Small intestine (tissue), 7 donors: ENCODE measurements at regions not wholly inside any gene's neighbourhood (a gene's known extent, or its start where the extent isn't known, plus 50 kb on each side); places are given as distances from the start of the nearest gene placed in this dataset.
"Not testable (repeated sequence)": the region's sequence is repeated elsewhere in the genome, so short reads cannot be mapped to it uniquely, and the experiment has no call there.

Experiments
- DNase-seq, 2 donors: peaks; one replicate each; pipeline versions ENCODE4 v3.0.0 to v3.0.0-alpha.2; 2013
- FAIRE-seq: peaks from 2 replicates; lab custom pipeline; 2012; peaks lifted over from hg19 to GRCh38; lab: Jason Lieb, UNC
- H3K27ac ChIP-seq, 3 donors: one replicate each; pipeline ENCODE4 v1.5.1; 2013; ENCODE audit warnings: low read length in 2 of 3, mild to moderate bottlenecking in 2 of 3, control low read depth in 1 of 3, inconsistent platforms in 1 of 3, low read depth in 1 of 3, moderate library complexity in 1 of 3
- H3K27me3 ChIP-seq, 3 donors: one replicate each; pipeline ENCODE4 v1.6.1; 2013; ENCODE audit warnings: low read length in 3 of 3, inconsistent platforms in 1 of 3; ENCODE audit not compliant: control insufficient read depth in 3 of 3, insufficient read depth in 3 of 3
- H3K36me3 ChIP-seq, 3 donors: one replicate each; pipeline ENCODE4 v1.6.1; 2013; ENCODE audit warnings: low read length in 3 of 3, inconsistent platforms in 1 of 3, low read depth in 1 of 3, mild to moderate bottlenecking in 1 of 3, moderate library complexity in 1 of 3; ENCODE audit not compliant: control insufficient read depth in 3 of 3, insufficient read depth in 2 of 3
- H3K4me1 ChIP-seq, 3 donors: one replicate each; pipeline ENCODE4 v1.6.1; 2013; ENCODE audit warnings: low read length in 2 of 3, inconsistent platforms in 1 of 3, low read depth in 1 of 3, mild to moderate bottlenecking in 1 of 3, moderate library complexity in 1 of 3; ENCODE audit not compliant: control insufficient read depth in 3 of 3, insufficient read depth in 2 of 3
- H3K4me3 ChIP-seq, 3 donors: one replicate each; pipeline ENCODE4 v1.5.1; 2013; ENCODE audit warnings: low read length in 3 of 3, control low read depth in 1 of 3, inconsistent platforms in 1 of 3, low read depth in 1 of 3, mild to moderate bottlenecking in 1 of 3, moderate library complexity in 1 of 3
- H3K9me3 ChIP-seq, 2 donors: one replicate each; pipeline ENCODE4 v1.6.1; 2013; ENCODE audit warnings: low read depth in 1 of 2, low read length in 1 of 2; ENCODE audit not compliant: control insufficient read depth in 2 of 2, insufficient read depth in 1 of 2
- WGBS, 3 donors: extraction: QIAGEN DNeasy Blood & Tissue Kit; methylation state at CpG; one replicate each; pipeline ENCODE4 v1.1.7; 2013; 5-methylcytosine and 5-hydroxymethylcytosine counted together
- donor health status: healthy with polysubstance abuse.
- donor health status: control.
- donor health status: control.
- donor health status: Bipolar disorder and iron deficiency.
- donor health status: healthy.

DNA sequence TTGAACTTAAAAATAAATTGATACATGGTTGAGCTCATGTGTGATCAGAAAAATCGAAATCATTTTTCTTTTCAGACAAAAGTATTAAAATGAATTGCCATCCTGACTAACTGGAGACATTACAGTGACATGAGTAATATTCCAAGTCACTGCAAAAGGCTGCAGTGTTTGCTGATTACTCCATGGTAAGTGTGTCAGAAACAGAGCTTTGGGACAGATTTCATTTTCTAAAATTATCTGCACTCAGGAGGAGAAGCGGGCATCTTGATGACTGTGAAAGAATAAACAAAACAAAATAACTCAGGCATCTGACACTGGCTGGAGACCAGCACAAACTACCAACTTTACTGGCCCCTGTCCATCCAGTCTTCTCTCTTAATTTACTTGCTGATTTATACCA, 312.3 kb upstream of the PIK3C3 start:
- no peak for DNase-seq
- H3K4me3 ChIP-seq: no peak overlapping the region
- FAIRE-seq: no peak
- H3K4me1 ChIP-seq: no peaks in the 10 kb centered on the region
- no peak overlapping the region for H3K27ac ChIP-seq
- no peaks in the 10 kb centered on the region for H3K27me3 ChIP-seq
- WGBS, 3 donors: 40 to 63% (median 42%) methylated on average over 2 of the region's 2 CpGs
- no peaks in the 10 kb centered on the region for H3K36me3 ChIP-seq
- no peaks in the 10 kb centered on the region for H3K9me3 ChIP-seq

DNA sequence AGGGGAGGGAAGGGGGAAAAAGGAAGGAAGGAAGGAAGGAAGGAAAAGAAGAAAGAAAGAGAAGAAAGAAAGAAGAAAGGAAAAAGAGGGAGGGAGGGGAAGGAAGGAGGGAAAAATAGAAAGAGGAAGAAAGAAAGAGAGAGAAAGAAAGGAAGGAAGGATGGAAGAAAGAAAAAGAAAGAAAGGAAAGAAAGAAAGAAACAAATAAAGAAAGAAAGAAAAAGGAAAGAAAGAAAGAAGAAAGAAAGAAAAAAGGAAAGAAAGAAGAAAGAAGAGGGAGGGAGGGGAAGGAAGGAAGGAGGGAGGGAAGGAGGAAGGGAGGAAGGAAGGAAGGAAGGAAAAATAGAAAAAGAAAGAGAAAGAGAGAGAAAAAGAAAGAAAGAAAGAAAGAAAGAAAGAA, 315.8 kb upstream of the PIK3C3 start:
- no peaks in the 10 kb centered on the region for H3K9me3 ChIP-seq
- FAIRE-seq (no peak), DNase-seq (no peak)
- H3K4me1 ChIP-seq: no peaks in the 10 kb centered on the region
- H3K27ac ChIP-seq: no peak overlapping the region
- H3K27me3 ChIP-seq: no peaks in the 10 kb centered on the region
- no peak overlapping the region for H3K4me3 ChIP-seq
- H3K36me3 ChIP-seq: no peaks in the 10 kb centered on the region

DNA sequence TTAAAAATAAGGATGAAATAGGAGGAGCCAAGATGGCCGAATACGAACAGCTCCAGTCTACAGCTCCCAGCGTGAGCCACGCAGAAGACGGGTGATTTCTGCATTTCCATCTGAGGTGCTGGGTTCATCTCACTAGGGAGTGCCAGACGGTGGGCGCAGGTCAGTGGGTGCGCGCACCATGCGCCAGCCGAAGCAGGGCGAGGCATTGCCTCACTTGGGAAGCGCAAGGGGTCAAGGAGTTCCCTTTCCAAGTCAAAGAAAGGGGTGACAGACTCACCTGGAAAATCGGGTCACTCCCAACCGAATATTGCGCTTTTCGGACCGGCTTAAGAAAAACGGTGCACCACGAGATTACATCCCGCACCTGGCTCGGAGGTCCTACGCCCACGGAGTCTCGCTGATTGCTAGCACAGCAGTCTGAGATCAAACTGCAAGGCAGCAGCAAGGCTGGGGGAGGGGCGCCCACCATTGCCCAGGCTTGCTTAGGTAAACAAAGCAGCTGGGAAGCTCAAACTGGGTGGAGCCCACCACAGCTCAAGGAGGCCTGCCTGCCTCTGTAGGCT, 323.2 kb upstream of the PIK3C3 start:
- not testable (repeated sequence) for H3K4me3 ChIP-seq, H3K4me1 ChIP-seq, FAIRE-seq, H3K27me3 ChIP-seq, H3K36me3 ChIP-seq, H3K9me3 ChIP-seq, H3K27ac ChIP-seq, DNase-seq
- 81 to 89% (median 88%) methylated on average over 25 to 26 of the region's 26 CpGs for WGBS, 3 donors

DNA sequence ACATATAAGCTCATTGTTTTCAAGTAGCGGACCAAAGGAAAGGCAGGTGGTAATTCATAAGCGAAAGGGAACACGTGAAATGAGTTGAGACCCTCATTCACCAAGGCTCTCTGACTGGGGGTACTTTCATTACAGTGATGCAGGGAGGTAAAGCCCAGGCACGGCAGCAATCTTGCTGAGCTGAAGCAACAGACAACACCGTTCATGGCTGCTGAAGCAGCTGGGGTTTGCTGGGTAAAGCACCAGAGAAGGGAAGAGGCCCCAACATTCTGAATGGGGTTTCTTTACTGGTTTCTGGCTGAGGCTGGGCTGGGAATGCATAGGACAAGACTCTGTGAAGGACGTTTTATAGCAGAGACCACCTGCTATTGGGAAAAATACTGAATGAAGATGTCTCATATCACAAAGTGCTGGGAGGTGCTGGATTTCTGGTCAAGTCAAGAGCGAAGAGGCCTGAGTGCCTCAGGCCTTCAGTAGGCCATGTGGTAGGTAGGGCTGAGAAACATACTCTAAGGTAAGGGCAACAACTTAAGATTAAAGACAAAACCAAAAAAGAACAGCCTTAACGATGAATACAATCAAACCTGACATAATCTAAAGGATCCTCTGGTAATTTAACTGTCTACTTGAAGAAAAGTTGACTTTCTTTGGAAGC, 324.7 kb upstream of the PIK3C3 start:
- H3K27me3 ChIP-seq: no peaks in the 10 kb centered on the region
- FAIRE-seq: no peak

DNA sequence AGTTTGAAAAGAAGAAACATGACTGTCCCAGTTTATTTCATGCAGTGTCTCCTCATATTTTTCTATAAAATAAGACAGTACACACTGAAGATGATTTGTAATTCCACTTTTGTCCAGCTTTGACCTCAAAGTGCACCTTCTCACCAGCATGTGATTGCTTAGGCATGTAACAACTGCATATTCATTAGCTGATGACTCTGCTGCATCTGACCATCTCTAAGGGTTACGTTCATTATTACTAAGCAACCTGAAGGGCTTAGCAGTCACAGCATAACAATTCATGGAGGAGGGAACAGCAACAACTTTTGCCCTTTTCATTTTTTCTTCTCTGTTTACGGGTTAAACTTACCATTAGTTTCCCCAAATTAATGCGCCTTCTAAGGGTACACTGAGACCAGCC, 330.6 kb upstream of the PIK3C3 start:
- no peak for DNase-seq
- no peaks in the 10 kb centered on the region for H3K4me1 ChIP-seq
- 82 to 93% (median 84%) methylated on average over 3 of the region's 3 CpGs for WGBS, 3 donors
- H3K9me3 ChIP-seq: no peaks in the 10 kb centered on the region
- H3K36me3 ChIP-seq: no peaks in the 10 kb centered on the region
- no peak for FAIRE-seq
- H3K4me3 ChIP-seq: no peak overlapping the region
- no peak overlapping the region for H3K27ac ChIP-seq
- no peaks in the 10 kb centered on the region for H3K27me3 ChIP-seq

More for the DNA sequence above, 324.7 kb upstream of the PIK3C3 start:
- Histone ChIP-seq H3K4me3 (no peak overlapping the region), H3K4me1 (no peaks in the 10 kb centered on the region), H3K9me3 (no peaks in the 10 kb centered on the region), H3K27ac (no peak overlapping the region), H3K36me3 (no peaks in the 10 kb centered on the region)
- 80 to 85% (median 82%) methylated on average over 8 of the region's 8 CpGs for WGBS, 3 donors
- DNase-seq: no peak

DNA sequence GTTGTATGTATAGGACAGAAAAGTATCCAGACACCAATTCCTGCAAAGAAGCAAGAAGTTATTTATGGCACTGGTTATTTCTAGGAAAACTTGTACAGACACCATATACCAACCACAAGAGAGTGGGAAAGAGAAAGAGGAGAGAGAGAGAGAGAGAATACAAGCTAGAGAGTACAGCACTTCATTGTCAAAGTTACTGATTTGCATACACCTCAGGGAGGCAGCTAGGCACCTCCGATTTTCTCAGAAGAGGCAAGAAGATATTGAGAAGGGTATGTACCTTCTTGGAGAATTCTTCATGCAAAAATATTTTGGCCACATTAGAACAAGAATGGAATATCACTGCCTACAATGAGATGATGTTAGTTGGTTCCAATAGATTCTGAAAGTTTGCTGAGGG, 333.9 kb upstream of the PIK3C3 start:
- no peak for DNase-seq
- H3K4me1 ChIP-seq: no peaks in the 10 kb centered on the region
- H3K27me3 ChIP-seq: no peaks in the 10 kb centered on the region
- WGBS, 3 donors: 64 to 76% (median 65%) methylated on average over 1 of the region's 1 CpG
- H3K4me3 ChIP-seq: no peak overlapping the region
- H3K9me3 ChIP-seq: no peaks in the 10 kb centered on the region
- no peak overlapping the region for H3K27ac ChIP-seq
- no peaks in the 10 kb centered on the region for H3K36me3 ChIP-seq
- no peak for FAIRE-seq

DNA sequence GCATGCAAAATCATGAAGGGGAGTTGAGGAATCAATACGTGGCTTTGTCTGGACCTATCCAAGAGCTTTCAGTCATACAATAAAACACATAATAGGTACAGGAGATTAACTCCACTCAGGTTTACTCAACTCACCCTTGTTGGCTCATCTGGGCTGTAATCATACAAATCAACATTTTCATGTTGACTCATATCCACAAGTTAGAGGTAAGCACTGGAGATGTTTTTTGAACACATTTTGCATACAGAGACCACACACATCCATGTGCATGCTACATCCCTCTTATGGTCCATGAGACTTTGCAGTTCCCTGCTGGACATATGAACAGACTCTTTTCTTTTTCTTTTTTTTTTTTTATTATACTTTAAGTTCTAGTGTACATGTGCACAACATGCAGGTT, 336.9 kb upstream of the PIK3C3 start:
- Histone ChIP-seq H3K36me3 (no peaks in the 10 kb centered on the region), H3K9me3 (no peaks in the 10 kb centered on the region), H3K4me1 (no peaks in the 10 kb centered on the region), H3K27me3 (no peaks in the 10 kb centered on the region), H3K27ac (no peak overlapping the region), H3K4me3 (no peak overlapping the region)
- FAIRE-seq (no peak), DNase-seq (no peak)
- WGBS, 3 donors: 35 to 57% (median 38%) methylated on average over 1 of the region's 1 CpG

DNA sequence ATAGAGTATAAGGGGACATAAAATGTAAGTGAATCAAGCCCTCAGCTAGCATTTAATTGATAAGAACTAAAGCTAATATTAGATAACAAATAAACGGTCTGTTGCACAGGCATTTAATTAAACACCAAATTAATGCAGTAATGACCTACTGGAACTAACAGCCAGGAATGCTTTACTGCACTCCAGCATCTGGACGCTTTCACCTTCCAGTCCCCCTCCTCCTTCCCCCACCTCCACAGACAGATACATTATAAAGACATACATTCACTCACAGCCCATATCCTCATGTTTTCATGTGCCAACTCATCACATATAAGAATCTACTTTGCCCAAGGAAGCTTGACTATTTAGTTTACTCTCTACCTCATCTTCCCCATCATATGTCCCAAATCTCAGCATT, 337.4 kb upstream of the PIK3C3 start:
- Histone ChIP-seq H3K36me3 (no peaks in the 10 kb centered on the region), H3K4me1 (no peaks in the 10 kb centered on the region), H3K9me3 (no peaks in the 10 kb centered on the region), H3K27me3 (no peaks in the 10 kb centered on the region), H3K27ac (no peak overlapping the region), H3K4me3 (no peak overlapping the region)
- FAIRE-seq (no peak), DNase-seq (no peak)
- WGBS, 3 donors: 37 to 61% (median 38%) methylated on average over 2 of the region's 2 CpGs
